ENCODE measurements at regions not wholly inside any gene's neighbourhood (a gene's known extent, or its start where the extent isn't known, plus 50 kb on each side); places are given as distances from the start of the nearest gene placed in this dataset.

- H2AFZ ChIP-seq (ENCODE audit: low read length), result no peak overlapping the region
- no peak for DNase-seq (ENCODE audit: low spot score)
- H3K4me3 ChIP-seq (ENCODE audit: low read depth, low read length, poor library complexity, severe bottlenecking), result no peak overlapping the region
- no peaks in the 10 kb centered on the region for H3K9me3 ChIP-seq (ENCODE audit: low read length)
- H4K20me1 ChIP-seq (ENCODE audit: insufficient read depth, low read length), result no peaks in the 10 kb centered on the region
- H3K9me2 ChIP-seq (ENCODE audit: insufficient read depth, low read length), result no peaks in the 10 kb centered on the region
- no peak overlapping the region for H3K4me2 ChIP-seq (ENCODE audit: low read length)
- no peak overlapping the region for H3K27ac ChIP-seq (ENCODE audit: low read depth, low read length, poor library complexity, severe bottlenecking)
- no peaks in the 10 kb centered on the region for H3K79me2 ChIP-seq (ENCODE audit: insufficient read depth, low read depth, low read length)
- no peaks in the 10 kb centered on the region for H3K36me3 ChIP-seq (ENCODE audit: insufficient read depth, low read length)
- BruUV-seq (replicated peaks), result no TSS peak
- POLR2A ChIA-PET, result interaction anchor here (1.0 kb wide), 1 partner anchor 9 kb away, joined by 3 read pairs; no protein-coding TSS in a partner anchor
- H3K4me1 ChIP-seq (ENCODE audit: insufficient read depth, low read length, poor library complexity, severe bottlenecking), result no peaks in the 10 kb centered on the region
- CTCF ChIA-PET (ENCODE audit: unreplicated experiment), result no interaction called here
- TF ChIP-seq CTCF (conservative IDR thresholded peaks at IDR 0.05; ENCODE audit: low read length), result no peak
- TF ChIP-seq EZH2phosphoT487 (IDR thresholded peaks at IDR 0.05; ENCODE audit: borderline replicate concordance, low read depth, low read length), result no peak
- intact Hi-C loops (cut with micrococcal nuclease; ENCODE audit: unreplicated experiment), result no loop called here
These were observed 514.8 kb downstream of the CDK5RAP2 start for GRCh38 chr9:120065151-120065550.

- Histone ChIP-seq H3K9me2 (ENCODE audit: insufficient read depth, low read length) (no peaks in the 10 kb centered on the region), H4K20me1 (ENCODE audit: insufficient read depth, low read length) (no peaks in the 10 kb centered on the region), H3K4me1 (ENCODE audit: insufficient read depth, low read length, poor library complexity, severe bottlenecking) (no peaks in the 10 kb centered on the region), H3K36me3 (ENCODE audit: insufficient read depth, low read length) (no peaks in the 10 kb centered on the region), H3K27ac (ENCODE audit: low read depth, low read length, poor library complexity, severe bottlenecking) (no peak overlapping the region), H3K4me2 (ENCODE audit: low read length) (no peak overlapping the region), H3K9me3 (ENCODE audit: low read length) (no peaks in the 10 kb centered on the region), H3K79me2 (ENCODE audit: insufficient read depth, low read depth, low read length) (no peaks in the 10 kb centered on the region), H2AFZ (ENCODE audit: low read length) (no peak overlapping the region), H3K4me3 (ENCODE audit: low read depth, low read length, poor library complexity, severe bottlenecking) (no peak overlapping the region)
- ChIA-PET POLR2A (no interaction called here), CTCF (ENCODE audit: unreplicated experiment) (no interaction called here)
- TF ChIP-seq EZH2phosphoT487 (IDR thresholded peaks at IDR 0.05; ENCODE audit: borderline replicate concordance, low read depth, low read length) (no peak), CTCF (conservative IDR thresholded peaks at IDR 0.05; ENCODE audit: low read length) (no peak)
- no TSS peak for BruUV-seq (replicated peaks)
- intact Hi-C loops (cut with micrococcal nuclease; ENCODE audit: unreplicated experiment), result no loop called here
- DNase-seq (ENCODE audit: low spot score), result no peak
These were observed 535.0 kb downstream of the CDK5RAP2 start for GRCh38 chr9:120045011-120045410.

GRCh38 chr9:120043448-120043847, 536.5 kb downstream of the CDK5RAP2 start:
- Histone ChIP-seq H3K4me2 (ENCODE audit: low read length) (no peak overlapping the region), H3K79me2 (ENCODE audit: insufficient read depth, low read depth, low read length) (no peaks in the 10 kb centered on the region), H3K9me3 (ENCODE audit: low read length) (no peaks in the 10 kb centered on the region), H3K9me2 (ENCODE audit: insufficient read depth, low read length) (no peaks in the 10 kb centered on the region), H3K36me3 (ENCODE audit: insufficient read depth, low read length) (no peaks in the 10 kb centered on the region), H4K20me1 (ENCODE audit: insufficient read depth, low read length) (no peaks in the 10 kb centered on the region), H3K27ac (ENCODE audit: low read depth, low read length, poor library complexity, severe bottlenecking) (no peak overlapping the region), H3K4me1 (ENCODE audit: insufficient read depth, low read length, poor library complexity, severe bottlenecking) (no peaks in the 10 kb centered on the region), H2AFZ (ENCODE audit: low read length) (no peak overlapping the region), H3K4me3 (ENCODE audit: low read depth, low read length, poor library complexity, severe bottlenecking) (no peak overlapping the region)
- no peak for DNase-seq (ENCODE audit: low spot score)
- ChIA-PET CTCF (ENCODE audit: unreplicated experiment) (no interaction called here), POLR2A (no interaction called here)
- BruUV-seq (replicated peaks), result no TSS peak
- TF ChIP-seq CTCF (conservative IDR thresholded peaks at IDR 0.05; ENCODE audit: low read length) (no peak), EZH2phosphoT487 (IDR thresholded peaks at IDR 0.05; ENCODE audit: borderline replicate concordance, low read depth, low read length) (no peak)
- intact Hi-C loops (cut with micrococcal nuclease; ENCODE audit: unreplicated experiment), result no loop called here

Data from OCI-LY7 (cell line).